Heart right ventricle (tissue), 16 donors: ENCODE measurements at regions not wholly inside any gene's neighbourhood (a gene's known extent, or its start where the extent isn't known, plus 50 kb on each side); places are given as distances from the start of the nearest gene placed in this dataset.

Experiments
- ATAC-seq, 8 donors: fragments of 200-7000 bp; cut with Tn5 transposase; one replicate each; pipeline ENCODE4 v1.9.1; 2020; ENCODE audit warnings: mild to moderate bottlenecking in 8 of 8, moderate library complexity in 8 of 8, moderate number of reproducible peaks in 1 of 8
- DNase-seq, 2 donors: peaks; one replicate each; pipeline ENCODE4 v3.0.0-alpha.2; 2020
- H3K27ac ChIP-seq, 10 donors: fragments of 200-600 bp; sonication (generic) in 2 of 10; one replicate each; pipeline versions ENCODE4 v1.5.0 to v1.8.0; 2020 to 2022; ENCODE audit warnings: mild to moderate bottlenecking in 3 of 10
- H3K27me3 ChIP-seq, 7 donors: fragments of 200-600 bp; one replicate each; pipeline ENCODE4 v1.8.0; 2021 to 2022; ENCODE audit warnings: mild to moderate bottlenecking in 2 of 7
- H3K36me3 ChIP-seq, 9 donors: fragments of 200-600 bp; sonication (generic) in 1 of 9; one replicate each; pipeline versions ENCODE4 v1.5.0 to v1.8.0; 2020 to 2022; ENCODE audit warnings: mild to moderate bottlenecking in 2 of 9
- H3K4me1 ChIP-seq, 9 donors: fragments of 200-600 bp; sonication (generic) in 1 of 9; one replicate each; pipeline versions ENCODE4 v1.5.0 to v1.8.0; 2020 to 2022; ENCODE audit warnings: mild to moderate bottlenecking in 4 of 9
- H3K4me3 ChIP-seq, 10 donors: fragments of 200-600 bp; sonication (generic) in 2 of 10; one replicate each; pipeline versions ENCODE4 v1.5.0 to v1.8.0; 2020 to 2022; ENCODE audit warnings: mild to moderate bottlenecking in 7 of 10, moderate library complexity in 2 of 10
- H3K9me3 ChIP-seq, 11 donors: fragments of 200-600 bp in 10 of 11; sonication (generic) in 2 of 11; one replicate each; pipeline versions ENCODE4 v1.5.0 to v1.8.0; 2013 to 2022; ENCODE audit warnings: mild to moderate bottlenecking in 2 of 11, control low read depth in 1 of 11, moderate library complexity in 1 of 11
- WGBS, 2 donors: extraction: QIAGEN DNeasy Blood & Tissue Kit; methylation state at CpG; one replicate each; pipeline ENCODE4 v1.1.7; 2013; ENCODE audit warnings: inconsistent platforms in 1 of 2; 5-methylcytosine and 5-hydroxymethylcytosine counted together
- intact Hi-C, 10 donors: fragments of 100-400 bp; cut with DNase I; formaldehyde crosslinking; loops; one replicate each; pipeline versions ENCODE4 v1.11.1 to v1.14.2; 2022
- TF ChIP-seq, protein P1 (sequence below), 9 donors: fragments of 200-600 bp; sonication (generic) in 2 of 9; IDR thresholded peaks; one replicate each; pipeline versions ENCODE4 v1.5.0 to v1.8.0; 2021 to 2022; ENCODE audit warnings: antibody characterized with exemption in 9 of 9, mild to moderate bottlenecking in 5 of 9, moderate library complexity in 1 of 9
- donor health status: Arrhythmogenic right ventricular cardiomyopathy.
- donor health status: ischemic (EF 13 %, LVEDD 7.1; RV severe dilation, severe dysfunction).
- donor health status: healthy with polysubstance abuse.
- donor health status: DM: no; HTN: yes; CAD: no.
- donor health status: DM: no; HTN: no; CAD: no.
- donor health status: ischemic (EF 25% LVEDD 6.9; RV normal size, moderate dysfunction).
- donor health status: ischemic (EF 25% LVEDD 5.7; RV mildly dilated, moderate dysfunction).
- donor health status: healthy.
- donor health status: DM: yes; HTN: yes; CAD: no.
- donor health status: Ischemic cardiomyopathy.
- donor health status: ischemic (EF 35%, LVEDD 5.7; RV mildly dilated, moderate dysfunction).
- donor health status: nonischemic (EF 11% LVEDD 7.7; RV severe dilation, severe dysfunction).
- donor health status: DM: yes; HTN: yes; CAD: no.
- donor health status: PGD.
- donor health status: ischemic (EF 29% LVEDD 5.4; RV normal size, mild dysfunction).
- donor health status: nonischemic (EF 23%, LVEDD 6.1; RV moderate dilation, normal function).

DNA sequence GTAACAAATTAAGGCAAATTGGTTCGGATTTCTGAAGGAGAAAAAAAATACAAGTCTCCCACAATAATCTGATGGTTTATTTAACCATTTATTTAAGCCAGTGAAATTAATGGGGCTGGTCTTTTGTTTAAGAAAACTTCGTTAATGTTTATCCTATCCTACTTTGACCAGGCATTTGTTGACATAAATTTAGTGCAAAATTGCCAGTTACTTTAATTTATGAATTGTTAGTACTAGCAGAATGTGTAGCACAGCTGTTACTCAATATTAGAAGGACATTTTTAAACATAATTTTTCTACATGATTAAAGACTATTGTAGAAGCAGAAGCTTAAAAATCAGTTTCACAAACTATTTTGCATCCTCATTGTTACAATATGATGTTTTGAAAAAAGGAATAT is 687.6 kb upstream of the PTBP2 start:
- WGBS, 2 donors: 56 to 66% methylated on average over 2 of the region's 2 CpGs
- intact Hi-C loops: no loop called here
- Histone ChIP-seq H3K27ac (no peak overlapping the region), H3K36me3 (no peaks in the 10 kb centered on the region), H3K4me1 (no peaks in the 10 kb centered on the region), H3K4me3 (no peak overlapping the region), H3K27me3 (no peaks in the 10 kb centered on the region), H3K9me3 (peaks cover 0 to 6% (median 0%) of the 10 kb centered on the region in 11 donors)
- DNase-seq: no peak
- TF ChIP-seq, protein P1, sequence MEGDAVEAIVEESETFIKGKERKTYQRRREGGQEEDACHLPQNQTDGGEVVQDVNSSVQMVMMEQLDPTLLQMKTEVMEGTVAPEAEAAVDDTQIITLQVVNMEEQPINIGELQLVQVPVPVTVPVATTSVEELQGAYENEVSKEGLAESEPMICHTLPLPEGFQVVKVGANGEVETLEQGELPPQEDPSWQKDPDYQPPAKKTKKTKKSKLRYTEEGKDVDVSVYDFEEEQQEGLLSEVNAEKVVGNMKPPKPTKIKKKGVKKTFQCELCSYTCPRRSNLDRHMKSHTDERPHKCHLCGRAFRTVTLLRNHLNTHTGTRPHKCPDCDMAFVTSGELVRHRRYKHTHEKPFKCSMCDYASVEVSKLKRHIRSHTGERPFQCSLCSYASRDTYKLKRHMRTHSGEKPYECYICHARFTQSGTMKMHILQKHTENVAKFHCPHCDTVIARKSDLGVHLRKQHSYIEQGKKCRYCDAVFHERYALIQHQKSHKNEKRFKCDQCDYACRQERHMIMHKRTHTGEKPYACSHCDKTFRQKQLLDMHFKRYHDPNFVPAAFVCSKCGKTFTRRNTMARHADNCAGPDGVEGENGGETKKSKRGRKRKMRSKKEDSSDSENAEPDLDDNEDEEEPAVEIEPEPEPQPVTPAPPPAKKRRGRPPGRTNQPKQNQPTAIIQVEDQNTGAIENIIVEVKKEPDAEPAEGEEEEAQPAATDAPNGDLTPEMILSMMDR (IDR thresholded peaks at IDR 0.05): no peak
- ATAC-seq: no peak

DNA sequence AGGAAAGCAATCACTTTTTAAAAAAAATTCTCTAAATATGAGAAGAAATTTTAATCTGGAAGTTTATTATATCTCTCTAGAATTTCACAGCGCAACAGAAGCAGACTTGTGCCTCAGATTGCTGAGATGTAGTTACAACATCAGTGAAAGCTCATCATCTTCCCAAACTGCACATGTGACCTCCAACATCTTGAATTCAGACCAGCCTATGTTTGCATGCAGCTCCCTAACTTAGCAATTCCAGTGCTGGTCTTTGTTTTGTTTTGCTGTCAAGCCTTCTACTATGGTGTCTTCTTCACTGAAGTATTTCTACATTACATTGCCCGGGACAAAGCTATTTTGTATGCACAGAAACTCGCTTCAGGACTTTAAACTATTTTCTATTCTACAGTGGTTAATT is 684.8 kb upstream of the PTBP2 start:
- DNase-seq (no peak), ATAC-seq (no peak)
- WGBS, 2 donors: 79 to 84% methylated on average over 3 of the region's 3 CpGs
- Histone ChIP-seq H3K4me3 (no peak overlapping the region), H3K9me3 (peaks cover 0 to 3% (median 0%) of the 10 kb centered on the region in 11 donors), H3K27ac (no peak overlapping the region), H3K27me3 (no peaks in the 10 kb centered on the region), H3K4me1 (no peaks in the 10 kb centered on the region), H3K36me3 (no peaks in the 10 kb centered on the region)
- TF ChIP-seq, protein P1 (IDR thresholded peaks at IDR 0.05): no peak
- intact Hi-C loops: no loop called here

DNA sequence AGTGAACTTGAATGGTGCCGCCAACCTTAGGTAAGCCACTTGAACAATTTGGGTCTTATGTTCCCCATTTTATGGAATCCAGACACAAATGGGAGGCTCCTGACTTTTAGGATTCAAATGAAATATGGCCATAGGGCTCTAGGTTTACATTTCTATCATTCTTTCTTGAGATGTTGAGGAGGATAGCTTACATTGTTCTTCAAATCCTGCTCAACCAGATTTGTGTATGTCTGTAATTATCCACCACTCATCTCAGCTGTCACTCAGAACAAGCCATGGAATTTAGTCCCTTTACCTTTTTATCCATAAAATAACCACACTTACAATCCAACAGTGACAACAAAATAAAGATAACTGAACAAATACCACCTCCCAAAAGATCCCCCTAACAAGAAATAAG is 682.9 kb upstream of the PTBP2 start:
- no peak overlapping the region for H3K4me3 ChIP-seq
- intact Hi-C loops: no loop called here
- WGBS, 2 donors: 100% methylated on average over 1 of the region's 1 CpG
- H3K27me3 ChIP-seq: no peaks in the 10 kb centered on the region
- H3K4me1 ChIP-seq: no peaks in the 10 kb centered on the region
- TF ChIP-seq, protein P1 (IDR thresholded peaks at IDR 0.05): no peak
- no peak for ATAC-seq
- H3K36me3 ChIP-seq: no peaks in the 10 kb centered on the region
- H3K9me3 ChIP-seq: peaks cover 0 to 3% (median 0%) of the 10 kb centered on the region in 11 donors
- DNase-seq: no peak
- H3K27ac ChIP-seq: no peak overlapping the region

DNA sequence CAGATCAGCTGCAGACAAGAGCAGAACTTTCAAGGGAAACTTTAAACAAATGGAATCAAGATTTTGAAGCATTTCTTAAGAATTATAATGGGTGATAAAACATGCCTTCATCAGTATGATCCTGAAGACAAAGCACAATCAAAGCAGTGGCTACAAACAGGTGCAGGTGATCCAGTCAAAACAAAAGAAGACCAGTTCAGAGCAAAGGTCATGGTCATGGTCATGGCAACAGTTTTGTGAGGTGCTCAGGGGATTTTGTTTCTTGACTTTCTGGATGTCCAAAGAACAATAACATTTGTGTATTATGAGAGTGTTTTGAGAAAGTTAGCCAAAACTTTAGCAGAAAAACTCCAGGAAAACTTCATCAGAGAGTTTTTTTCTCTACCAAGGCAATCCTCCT is 681.7 kb upstream of the PTBP2 start:
- H3K36me3 ChIP-seq: no peaks in the 10 kb centered on the region
- no peaks in the 10 kb centered on the region for H3K27me3 ChIP-seq
- DNase-seq (no peak), ATAC-seq (no peak)
- H3K4me1 ChIP-seq: no peaks in the 10 kb centered on the region
- peaks cover 0 to 3% (median 0%) of the 10 kb centered on the region in 11 donors for H3K9me3 ChIP-seq
- intact Hi-C loops: no loop called here
- no peak overlapping the region for H3K4me3 ChIP-seq
- TF ChIP-seq, protein P1 (IDR thresholded peaks at IDR 0.05): no peak
- no peak overlapping the region for H3K27ac ChIP-seq

DNA sequence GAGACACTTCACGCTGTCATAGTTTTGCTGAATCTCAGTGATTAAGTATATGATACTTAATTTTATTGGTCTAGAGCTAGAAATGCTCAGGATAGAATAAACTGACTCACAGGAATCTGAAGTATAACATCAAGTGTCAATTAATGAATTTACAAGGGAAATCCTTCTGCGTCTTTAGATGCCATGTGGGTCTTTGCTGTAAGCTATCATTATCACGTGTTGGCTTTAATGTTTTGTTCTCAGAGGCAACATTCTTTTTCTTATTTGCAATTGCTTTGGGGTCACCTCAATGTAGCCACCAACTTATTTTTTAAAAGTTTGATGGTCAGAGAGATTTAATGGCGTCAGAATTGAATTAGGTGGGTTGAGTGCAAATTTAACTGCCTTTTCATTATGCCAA is 680.1 kb upstream of the PTBP2 start:
- ATAC-seq (no peak), DNase-seq (no peak)
- Histone ChIP-seq H3K4me1 (no peaks in the 10 kb centered on the region), H3K36me3 (no peaks in the 10 kb centered on the region), H3K4me3 (no peak overlapping the region), H3K27ac (no peak overlapping the region), H3K9me3 (peaks cover 0 to 7% (median 0%) of the 10 kb centered on the region in 11 donors), H3K27me3 (no peaks in the 10 kb centered on the region)
- TF ChIP-seq, protein P1 (IDR thresholded peaks at IDR 0.05): no peak
- 78 to 84% methylated on average over 4 of the region's 4 CpGs for WGBS, 2 donors
- intact Hi-C loops: no loop called here
